ENCODE measurements at regions not wholly inside any gene's neighbourhood (a gene's known extent, or its start where the extent isn't known, plus 50 kb on each side); places are given as distances from the start of the nearest gene placed in this dataset.

- no peak for DNase-seq (ENCODE audit: low read depth)
These were observed 344.4 kb upstream of the PROX1 start for GRCh38 chr1:213643360-213643759.

- no peak for DNase-seq (ENCODE audit: low read depth)
These were observed 339.7 kb upstream of the PROX1 start for GRCh38 chr1:213647864-213648650.

GRCh38 chr1:213649373-213649772, 338.4 kb upstream of the PROX1 start:
- no peak for DNase-seq (ENCODE audit: low read depth)

GRCh38 chr1:213650603-213651002, 337.2 kb upstream of the PROX1 start:
- DNase-seq (ENCODE audit: low read depth), result no peak

GRCh38 chr1:213651077-213651476, 336.7 kb upstream of the PROX1 start:
- DNase-seq (ENCODE audit: low read depth), result no peak

- no peak for DNase-seq (ENCODE audit: low read depth)
These were observed 335.7 kb upstream of the PROX1 start for GRCh38 chr1:213652109-213652508.

- DNase-seq (ENCODE audit: low read depth), result no peak
These were observed 331.7 kb upstream of the PROX1 start for GRCh38 chr1:213656039-213656438.

- no peak for DNase-seq (ENCODE audit: low read depth)
These were observed 331.3 kb upstream of the PROX1 start for GRCh38 chr1:213656503-213656902.

GRCh38 chr1:213657013-213657412, 330.8 kb upstream of the PROX1 start:
- no peak for DNase-seq (ENCODE audit: low read depth)

GRCh38 chr1:213657879-213658278, 329.9 kb upstream of the PROX1 start:
- DNase-seq (ENCODE audit: low read depth), result no peak

- DNase-seq (ENCODE audit: low read depth), result no peak
These were observed 329.3 kb upstream of the PROX1 start for GRCh38 chr1:213658457-213658856.

GRCh38 chr1:213659580-213660547, 327.9 kb upstream of the PROX1 start:
- no peak for DNase-seq (ENCODE audit: low read depth)

- DNase-seq (ENCODE audit: low read depth), result no peak
These were observed 326.5 kb upstream of the PROX1 start for GRCh38 chr1:213661302-213661701.

GRCh38 chr1:213666113-213666512, 321.7 kb upstream of the PROX1 start:
- no peak for DNase-seq (ENCODE audit: low read depth)

- DNase-seq (ENCODE audit: low read depth), result no peak
These were observed 320.9 kb upstream of the PROX1 start for GRCh38 chr1:213666922-213667321.

- no peak for DNase-seq (ENCODE audit: low read depth)
These were observed 318.3 kb upstream of the PROX1 start for GRCh38 chr1:213669512-213669911.

- no peak for DNase-seq (ENCODE audit: low read depth)
These were observed 317.6 kb upstream of the PROX1 start for GRCh38 chr1:213669964-213670691.

- no peak for DNase-seq (ENCODE audit: low read depth)
These were observed 317.1 kb upstream of the PROX1 start for GRCh38 chr1:213670692-213671023.

- no peak for DNase-seq (ENCODE audit: low read depth)
These were observed 312.7 kb upstream of the PROX1 start for GRCh38 chr1:213675043-213675442.

GRCh38 chr1:213676736-213677135, 311.0 kb upstream of the PROX1 start:
- DNase-seq (ENCODE audit: low read depth), result no peak

- DNase-seq (ENCODE audit: low read depth), result no peak
These were observed 309.4 kb upstream of the PROX1 start for GRCh38 chr1:213678348-213678747.

GRCh38 chr1:213678753-213679152, 309.0 kb upstream of the PROX1 start:
- DNase-seq (ENCODE audit: low read depth), result no peak

- DNase-seq (ENCODE audit: low read depth), result no peak
These were observed 308.6 kb upstream of the PROX1 start for GRCh38 chr1:213679153-213679552.

Data from GM04503 (cell line).